ENCODE measurements at regions not wholly inside any gene's neighbourhood (a gene's known extent, or its start where the extent isn't known, plus 50 kb on each side); places are given as distances from the start of the nearest gene placed in this dataset.

DNA sequence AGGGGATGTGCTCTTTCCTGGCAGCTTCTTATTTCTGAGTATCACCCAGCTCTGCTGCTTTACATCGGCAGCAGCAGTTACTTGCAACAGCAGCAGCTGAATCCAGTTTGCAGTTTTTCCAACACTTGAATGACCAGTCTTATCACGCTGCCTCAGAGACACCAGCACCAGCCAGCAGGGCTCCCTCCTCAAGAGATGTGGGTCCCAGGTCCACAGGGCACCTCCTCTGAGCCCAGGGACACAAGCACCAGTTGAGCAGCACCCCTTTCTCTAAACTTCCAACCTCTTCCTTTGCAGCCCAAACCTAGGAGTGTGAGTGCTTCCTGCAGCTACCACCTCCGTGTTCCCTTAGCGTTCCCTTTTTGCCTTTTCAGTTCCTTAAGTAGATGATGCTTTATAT, 50.4 kb upstream of the YPEL5 start:
- Histone ChIP-seq H3K4me3 (ENCODE audit: control extremely low read depth in 1 of 5, extremely low read depth in 1 of 5, insufficient read depth in 1 of 5, low read depth in 2 of 5, low read length in 4 of 5) (no peak overlapping the region), H3K79me2 (ENCODE audit: control insufficient read depth, insufficient read depth, low read length) (no peaks in the 10 kb centered on the region), H4K20me1 (ENCODE audit: control insufficient read depth, insufficient read depth, low read length, poor library complexity, severe bottlenecking) (no peaks in the 10 kb centered on the region), H2AFZ (ENCODE audit: insufficient read depth, low read depth, low read length, poor library complexity, severe bottlenecking) (no peak overlapping the region), H3K36me3 (replicated peaks in 1 of 2; ENCODE audit: control extremely low read depth in 1 of 2, control insufficient read depth in 1 of 2, extremely low read depth in 1 of 2, insufficient read depth in 2 of 2, low read length in 1 of 2) (no peaks in the 10 kb centered on the region), H3K27me3 (replicated peaks in 1 of 4; ENCODE audit: control extremely low read depth in 1 of 4, control insufficient read depth in 3 of 4, insufficient read depth in 4 of 4, low read length in 3 of 4) (peaks cover 0 to 8% (median 1%) of the 10 kb centered on the region in 4 experiments), H3K9me3 (ENCODE audit: control extremely low read depth in 1 of 3, control insufficient read depth in 2 of 3, insufficient read depth in 1 of 3, low read length in 2 of 3) (no peaks in the 10 kb centered on the region), H3K4me1 (ENCODE audit: control insufficient read depth in 2 of 2, insufficient read depth in 2 of 2, low read length in 2 of 2) (no peaks in the 10 kb centered on the region), H3K27ac (ENCODE audit: low read length in 2 of 2) (no peak overlapping the region), H3K4me2 (replicated peaks; ENCODE audit: low read depth, low read length, poor library complexity, severe bottlenecking) (no peak overlapping the region), H3K9ac (ENCODE audit: low read length) (no peak overlapping the region)
- Mint-ChIP-seq H3K9me3 (ENCODE audit: insufficient read depth) (no peaks in the 10 kb centered on the region), H3K4me3 (no peak overlapping the region), H3K4me1 (no peaks in the 10 kb centered on the region), H3K27me3 (peaks cover 32% of the 10 kb centered on the region), H3K27ac (no peak overlapping the region)
- TF ChIP-seq, protein P1, sequence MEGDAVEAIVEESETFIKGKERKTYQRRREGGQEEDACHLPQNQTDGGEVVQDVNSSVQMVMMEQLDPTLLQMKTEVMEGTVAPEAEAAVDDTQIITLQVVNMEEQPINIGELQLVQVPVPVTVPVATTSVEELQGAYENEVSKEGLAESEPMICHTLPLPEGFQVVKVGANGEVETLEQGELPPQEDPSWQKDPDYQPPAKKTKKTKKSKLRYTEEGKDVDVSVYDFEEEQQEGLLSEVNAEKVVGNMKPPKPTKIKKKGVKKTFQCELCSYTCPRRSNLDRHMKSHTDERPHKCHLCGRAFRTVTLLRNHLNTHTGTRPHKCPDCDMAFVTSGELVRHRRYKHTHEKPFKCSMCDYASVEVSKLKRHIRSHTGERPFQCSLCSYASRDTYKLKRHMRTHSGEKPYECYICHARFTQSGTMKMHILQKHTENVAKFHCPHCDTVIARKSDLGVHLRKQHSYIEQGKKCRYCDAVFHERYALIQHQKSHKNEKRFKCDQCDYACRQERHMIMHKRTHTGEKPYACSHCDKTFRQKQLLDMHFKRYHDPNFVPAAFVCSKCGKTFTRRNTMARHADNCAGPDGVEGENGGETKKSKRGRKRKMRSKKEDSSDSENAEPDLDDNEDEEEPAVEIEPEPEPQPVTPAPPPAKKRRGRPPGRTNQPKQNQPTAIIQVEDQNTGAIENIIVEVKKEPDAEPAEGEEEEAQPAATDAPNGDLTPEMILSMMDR (IDR thresholded peaks at IDR 0.05): no peak
- TF ChIP-seq EZH2 (IDR thresholded peaks at IDR 0.05; ENCODE audit: borderline replicate concordance, insufficient read depth, low read depth, low read length, poor library complexity, severe bottlenecking): no peak
- POLR2A ChIA-PET: no interaction called here
- ATAC-seq (ENCODE audit: low read depth) (no peak), DNase-seq (no peak)
- 72% methylated on average over 2 of the region's 4 CpGs for WGBS (ENCODE audit: insufficient coverage)
- CTCF ChIA-PET: interaction anchor here (0.5 to 0.8 kb wide), 3 partner anchors 69 to 616 kb away, joined by 3 to 5 read pairs (median 3); no protein-coding TSS in a partner anchor
- intact Hi-C loops (cut with micrococcal nuclease): no loop called here
